Vagina (tissue), 2 donors: ENCODE measurements at regions not wholly inside any gene's neighbourhood (a gene's known extent, or its start where the extent isn't known, plus 50 kb on each side); places are given as distances from the start of the nearest gene placed in this dataset.

ENCODE experiments used
- DNase-seq, 2 donors: peaks; one replicate each; pipeline ENCODE4 v3.0.0-alpha.2; 2017; ENCODE audit errors: extremely low spot score in 2 of 2
- H3K27ac ChIP-seq: fragments of 200-600 bp; sonication (generic); one replicate; pipeline ENCODE4 v1.5.1; 2019
- H3K27me3 ChIP-seq: fragments of 200-600 bp; sonication (generic); one replicate; pipeline ENCODE4 v1.5.1; 2019
- H3K36me3 ChIP-seq, 2 donors: fragments of 200-600 bp; sonication (generic); one replicate each; pipeline ENCODE4 v1.5.1; 2017 to 2019
- H3K4me1 ChIP-seq: fragments of 200-600 bp; sonication (generic); one replicate; pipeline ENCODE4 v1.5.1; 2019
- H3K4me3 ChIP-seq, 2 donors: fragments of 200-600 bp; sonication (generic); 1 replicate in 1 of 2; 2 replicates in 1 of 2; pipeline ENCODE4 v1.5.1; 2016 to 2019
- H3K9me3 ChIP-seq: fragments of 200-600 bp; sonication (generic); one replicate; pipeline ENCODE4 v1.5.1; 2019
- POLR2A ChIP-seq, 2 donors: fragments of 450-650 bp; IDR thresholded peaks; one replicate each; pipeline ENCODE4 v1.6.1; 2017; ENCODE audit warnings: antibody characterized with exemption in 2 of 2, mild to moderate bottlenecking in 2 of 2, moderate library complexity in 2 of 2
- POLR2AphosphoS5 ChIP-seq, 2 donors: sonication (generic); formaldehyde crosslinking; IDR thresholded peaks; one replicate each; pipeline ENCODE4 v1.9.0; 2017; ENCODE audit warnings: antibody characterized with exemption in 2 of 2, mild to moderate bottlenecking in 2 of 2, low read depth in 1 of 2; ENCODE audit not compliant: insufficient read depth in 1 of 2
- intact Hi-C: fragments of 100-400 bp; cut with DNase I; formaldehyde crosslinking; loops from one replicate; pipeline ENCODE4 v1.15.1; 2023
- TF ChIP-seq, protein P1 (sequence below), 3 experiments: fragments of 450-650 bp in 2 of 3; fragments of 200-600 bp in 1 of 3; sonication (generic) in 1 of 3; IDR thresholded peaks; one replicate each; pipeline ENCODE4 v1.5.1; 2017 to 2019; ENCODE audit warnings: antibody characterized with exemption in 3 of 3, mild to moderate bottlenecking in 2 of 3, moderate library complexity in 2 of 3

DNA sequence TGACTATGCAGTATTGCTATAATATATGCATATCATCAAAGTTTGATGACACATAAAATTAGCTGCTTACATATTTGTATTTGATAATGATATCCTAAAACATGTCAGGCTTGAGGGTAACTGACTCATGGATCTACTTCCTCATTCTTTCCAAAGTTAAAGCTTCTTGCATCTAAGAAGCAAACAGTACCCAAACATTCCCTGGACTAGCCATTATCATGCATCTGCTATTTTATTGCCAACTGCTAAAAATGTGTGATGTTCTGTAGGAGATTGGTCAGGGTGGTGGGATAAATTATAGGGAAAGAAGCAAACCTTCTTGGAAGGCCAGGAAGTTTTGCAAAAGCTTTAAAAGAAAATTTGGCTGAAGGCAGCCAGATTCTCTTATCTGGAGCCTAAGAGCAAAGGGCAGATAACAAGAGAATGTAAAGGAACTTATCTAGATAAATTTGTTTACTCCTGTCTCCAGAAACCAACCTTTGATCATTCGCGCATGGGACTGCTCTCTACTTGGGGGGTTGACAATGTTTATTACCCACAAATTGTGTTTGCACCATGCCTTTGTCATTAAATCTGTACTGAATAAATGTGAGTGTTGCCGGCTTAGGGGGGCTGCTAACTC is 604.1 kb upstream of the TLE4 start:
- intact Hi-C loops = no loop called here

DNA sequence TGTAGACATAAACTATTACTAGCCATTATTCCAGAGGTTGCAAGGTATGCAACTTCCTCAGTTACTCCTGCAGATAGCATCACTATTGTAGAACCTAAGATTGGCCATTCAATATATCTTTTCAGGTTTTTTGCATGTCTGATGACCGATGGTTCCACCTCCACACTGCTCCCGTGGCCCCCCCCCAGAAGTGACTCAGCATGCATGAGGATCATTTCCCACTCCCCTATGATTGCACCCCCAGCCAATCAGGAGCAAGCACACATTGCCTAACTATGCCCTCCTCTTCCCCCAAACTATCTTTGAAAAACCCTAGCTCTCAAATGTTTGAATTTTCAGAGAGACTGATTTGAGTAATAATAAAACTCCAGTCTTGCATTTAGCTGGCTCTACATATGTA is 601.4 kb upstream of the TLE4 start:
- no peaks in the 10 kb centered on the region for H3K9me3 ChIP-seq
- H3K27me3 ChIP-seq = no peaks in the 10 kb centered on the region
- H3K4me1 ChIP-seq = no peaks in the 10 kb centered on the region
- no peaks in the 10 kb centered on the region for H3K36me3 ChIP-seq
- no peak for DNase-seq
- intact Hi-C loops = no loop called here
- H3K4me3 ChIP-seq = no peak overlapping the region
- no peak overlapping the region for H3K27ac ChIP-seq
- TF ChIP-seq POLR2A (IDR thresholded peaks at IDR 0.05) = no peak
- no peak for TF ChIP-seq POLR2AphosphoS5 (IDR thresholded peaks at IDR 0.05; ENCODE audit: insufficient read depth in 1 of 2, low read depth in 1 of 2)
- TF ChIP-seq, protein P1, sequence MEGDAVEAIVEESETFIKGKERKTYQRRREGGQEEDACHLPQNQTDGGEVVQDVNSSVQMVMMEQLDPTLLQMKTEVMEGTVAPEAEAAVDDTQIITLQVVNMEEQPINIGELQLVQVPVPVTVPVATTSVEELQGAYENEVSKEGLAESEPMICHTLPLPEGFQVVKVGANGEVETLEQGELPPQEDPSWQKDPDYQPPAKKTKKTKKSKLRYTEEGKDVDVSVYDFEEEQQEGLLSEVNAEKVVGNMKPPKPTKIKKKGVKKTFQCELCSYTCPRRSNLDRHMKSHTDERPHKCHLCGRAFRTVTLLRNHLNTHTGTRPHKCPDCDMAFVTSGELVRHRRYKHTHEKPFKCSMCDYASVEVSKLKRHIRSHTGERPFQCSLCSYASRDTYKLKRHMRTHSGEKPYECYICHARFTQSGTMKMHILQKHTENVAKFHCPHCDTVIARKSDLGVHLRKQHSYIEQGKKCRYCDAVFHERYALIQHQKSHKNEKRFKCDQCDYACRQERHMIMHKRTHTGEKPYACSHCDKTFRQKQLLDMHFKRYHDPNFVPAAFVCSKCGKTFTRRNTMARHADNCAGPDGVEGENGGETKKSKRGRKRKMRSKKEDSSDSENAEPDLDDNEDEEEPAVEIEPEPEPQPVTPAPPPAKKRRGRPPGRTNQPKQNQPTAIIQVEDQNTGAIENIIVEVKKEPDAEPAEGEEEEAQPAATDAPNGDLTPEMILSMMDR (IDR thresholded peaks at IDR 0.05) = no peak

More for the DNA sequence above, 604.1 kb upstream of the TLE4 start:
- H3K27ac ChIP-seq = no peak overlapping the region
- no peaks in the 10 kb centered on the region for H3K4me1 ChIP-seq
- DNase-seq = no peak
- TF ChIP-seq POLR2A (IDR thresholded peaks at IDR 0.05) (no peak), POLR2AphosphoS5 (IDR thresholded peaks at IDR 0.05; ENCODE audit: insufficient read depth in 1 of 2, low read depth in 1 of 2) (no peak)
- TF ChIP-seq, protein P1 (IDR thresholded peaks at IDR 0.05) = no peak
- no peaks in the 10 kb centered on the region for H3K9me3 ChIP-seq
- H3K4me3 ChIP-seq = no peak overlapping the region
- H3K27me3 ChIP-seq = no peaks in the 10 kb centered on the region
- H3K36me3 ChIP-seq = no peaks in the 10 kb centered on the region

DNA sequence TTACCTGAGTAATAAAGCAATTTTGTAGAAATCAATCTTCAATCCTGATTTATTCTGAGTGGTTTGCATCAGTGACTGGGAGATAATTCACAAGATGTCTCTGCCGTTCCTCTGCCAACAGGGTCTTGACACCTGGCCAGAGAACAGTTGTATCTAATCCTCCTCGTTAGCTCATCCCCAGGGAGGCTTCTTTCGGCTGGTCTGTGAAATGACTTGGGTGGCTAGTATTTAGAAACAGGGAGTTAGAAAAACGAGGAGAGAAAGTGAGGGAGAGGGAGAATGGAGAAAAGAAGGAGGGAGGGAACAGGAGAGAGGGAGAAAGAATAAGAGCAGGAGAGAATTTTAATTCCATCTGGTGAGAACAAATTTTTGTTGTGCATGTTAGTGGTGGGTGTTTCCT is 600.2 kb upstream of the TLE4 start:
- Histone ChIP-seq H3K27me3 (no peaks in the 10 kb centered on the region), H3K27ac (no peak overlapping the region), H3K4me1 (no peaks in the 10 kb centered on the region), H3K9me3 (no peaks in the 10 kb centered on the region), H3K4me3 (no peak overlapping the region), H3K36me3 (no peaks in the 10 kb centered on the region)
- TF ChIP-seq POLR2A (IDR thresholded peaks at IDR 0.05) = no peak
- TF ChIP-seq, protein P1 (IDR thresholded peaks at IDR 0.05) = no peak
- no peak for TF ChIP-seq POLR2AphosphoS5 (IDR thresholded peaks at IDR 0.05; ENCODE audit: insufficient read depth in 1 of 2, low read depth in 1 of 2)
- DNase-seq = no peak
- intact Hi-C loops = no loop called here

DNA sequence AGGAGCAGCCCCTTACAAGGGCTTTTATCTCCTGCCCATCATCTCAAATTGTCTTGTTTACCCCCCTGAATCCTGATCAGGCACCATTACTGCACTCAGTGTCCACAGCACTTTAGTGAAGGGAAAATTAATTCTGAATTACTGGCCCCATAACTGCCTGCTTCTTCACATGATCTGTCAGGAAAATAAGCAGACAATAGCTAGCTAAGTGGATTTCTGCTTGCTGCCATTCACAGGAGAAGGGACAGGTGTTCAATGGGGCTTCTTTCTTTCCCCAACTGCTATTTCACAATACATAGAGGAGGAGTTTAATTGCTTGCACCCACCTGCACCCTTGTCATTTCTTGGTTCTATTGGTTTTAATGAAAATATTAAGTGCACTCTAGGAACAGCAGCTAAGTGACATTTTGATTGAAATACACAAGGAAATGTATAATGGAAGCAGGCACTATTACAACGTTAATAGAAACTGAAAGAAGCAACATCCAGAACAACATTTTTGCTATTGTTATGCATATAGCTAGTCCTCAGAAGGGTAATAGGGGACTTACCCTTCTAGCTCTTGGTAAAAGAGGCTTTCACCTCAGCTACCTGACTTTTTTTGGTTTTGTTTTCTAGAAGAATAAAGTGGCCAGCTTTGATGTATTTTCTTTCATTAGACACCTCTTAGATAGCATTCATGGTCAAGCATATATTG is 599.3 kb upstream of the TLE4 start:
- intact Hi-C loops = no loop called here
- Histone ChIP-seq H3K36me3 (no peaks in the 10 kb centered on the region), H3K4me1 (no peaks in the 10 kb centered on the region), H3K27ac (no peak overlapping the region), H3K4me3 (no peak overlapping the region), H3K9me3 (no peaks in the 10 kb centered on the region), H3K27me3 (no peaks in the 10 kb centered on the region)
- TF ChIP-seq POLR2A (IDR thresholded peaks at IDR 0.05) = no peak
- TF ChIP-seq, protein P1 (IDR thresholded peaks at IDR 0.05) = no peak
- no peak for DNase-seq

DNA sequence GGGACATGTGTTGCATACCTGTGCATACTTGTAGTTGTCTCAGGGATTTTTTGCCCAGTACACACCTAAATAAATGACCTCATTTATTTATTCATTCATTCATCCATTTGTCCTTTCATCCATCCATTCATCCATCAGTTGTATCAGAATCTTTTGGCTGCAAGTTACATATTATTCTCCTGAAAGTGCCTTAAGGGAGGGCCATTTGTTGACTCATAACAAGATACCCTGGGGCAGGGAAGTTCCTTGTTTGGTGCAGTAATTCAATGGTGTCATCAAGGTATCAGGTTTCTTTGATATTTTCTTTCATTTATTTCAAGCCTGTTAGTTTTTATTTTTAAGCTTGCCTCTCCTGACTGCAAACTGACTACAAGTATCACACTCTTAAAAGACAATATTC is 597.9 kb upstream of the TLE4 start:
- intact Hi-C loops = no loop called here
- no peaks in the 10 kb centered on the region for H3K27me3 ChIP-seq
- no peak for DNase-seq
- H3K4me3 ChIP-seq = no peak overlapping the region
- H3K4me1 ChIP-seq = no peaks in the 10 kb centered on the region
- no peak overlapping the region for H3K27ac ChIP-seq
- TF ChIP-seq, protein P1 (IDR thresholded peaks at IDR 0.05) = no peak
- no peak for TF ChIP-seq POLR2A (IDR thresholded peaks at IDR 0.05)
- no peak for TF ChIP-seq POLR2AphosphoS5 (IDR thresholded peaks at IDR 0.05; ENCODE audit: insufficient read depth in 1 of 2, low read depth in 1 of 2)
- no peaks in the 10 kb centered on the region for H3K36me3 ChIP-seq
- H3K9me3 ChIP-seq = no peaks in the 10 kb centered on the region
